Activated effector memory CD4-positive, alpha-beta T cell treated with anti-CD3 and anti-CD28 coated beads, Interleukin-2, amount 50 U/mL, for 16 hours (primary cell): ENCODE measurements at regions not wholly inside any gene's neighbourhood (a gene's known extent, or its start where the extent isn't known, plus 50 kb on each side); places are given as distances from the start of the nearest gene placed in this dataset.

Experiments
- DNase-seq: peaks from one replicate; pipeline ENCODE4 v3.0.0-alpha.2; 2020

DNA sequence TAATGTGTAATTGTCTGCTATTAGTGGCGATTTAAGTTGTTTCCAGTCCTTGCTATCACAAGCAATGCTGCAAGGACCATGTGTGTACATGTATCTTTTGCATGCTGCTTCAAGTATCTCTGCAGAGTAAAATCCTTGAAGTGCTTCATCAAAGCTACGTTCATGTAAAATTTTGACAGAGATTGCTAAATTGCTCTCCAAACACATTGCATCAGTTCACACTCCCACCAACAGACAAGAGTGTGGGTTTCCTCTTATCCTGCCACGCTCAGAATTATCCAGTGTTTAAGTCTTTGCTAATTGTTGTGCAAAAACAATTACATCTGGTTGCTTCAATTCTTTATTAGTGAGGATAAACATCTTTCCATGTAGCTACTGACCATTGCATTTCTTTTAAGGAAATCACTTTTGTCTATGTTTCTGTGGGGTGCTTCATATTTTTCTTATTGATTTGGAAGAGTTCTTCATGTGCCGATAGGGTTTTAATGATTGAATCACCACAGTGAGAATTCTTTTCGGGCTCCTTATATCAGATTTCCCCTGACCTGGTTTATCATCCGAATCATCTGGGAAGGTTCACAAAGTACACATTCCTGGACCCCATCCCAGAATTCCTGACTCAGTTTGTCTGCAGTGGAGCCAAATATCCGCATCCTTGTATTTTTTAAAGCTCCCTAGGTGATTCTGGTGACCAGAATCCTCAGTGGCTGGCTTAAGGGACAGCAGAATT, 56.3 kb upstream of the GALNT2 start:
- DNase-seq = no peak

DNA sequence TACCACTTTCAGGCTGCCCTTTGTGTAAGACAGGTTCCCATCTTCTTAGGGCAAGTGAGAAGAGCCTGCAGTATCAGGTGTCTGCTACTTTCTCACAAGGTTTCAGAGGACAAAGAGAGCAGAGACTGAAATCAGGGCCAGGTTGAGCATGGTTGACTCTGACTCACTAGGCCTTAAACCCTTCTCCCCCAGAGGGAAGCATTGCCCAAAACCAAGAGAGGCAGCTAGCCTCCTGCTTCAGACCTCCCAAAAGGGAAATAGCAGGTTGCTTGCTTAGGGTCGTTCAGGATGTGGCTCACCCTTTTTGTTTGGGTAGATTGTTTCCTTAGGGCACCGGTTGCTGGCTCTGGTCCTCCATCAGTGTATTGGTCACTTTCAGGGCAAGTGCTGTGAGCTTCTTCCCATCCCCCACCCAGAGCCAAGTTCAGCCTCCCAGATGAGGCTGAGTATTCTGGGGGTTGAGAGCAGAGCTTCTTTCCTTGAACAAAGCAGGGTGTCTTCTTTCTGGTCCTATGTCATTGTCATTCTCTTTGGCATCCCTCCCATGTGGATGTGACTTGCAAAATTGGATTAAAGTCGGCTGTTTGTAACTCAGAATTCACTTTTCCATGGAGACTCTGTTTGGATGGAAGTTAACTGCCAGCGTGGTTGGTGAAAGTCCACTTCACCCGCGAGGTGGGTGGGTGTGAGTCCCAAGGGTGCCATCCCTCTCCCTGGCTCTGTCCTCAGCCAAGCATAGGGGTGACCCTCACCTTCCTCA, 55.5 kb upstream of the GALNT2 start:
- no peak for DNase-seq

DNA sequence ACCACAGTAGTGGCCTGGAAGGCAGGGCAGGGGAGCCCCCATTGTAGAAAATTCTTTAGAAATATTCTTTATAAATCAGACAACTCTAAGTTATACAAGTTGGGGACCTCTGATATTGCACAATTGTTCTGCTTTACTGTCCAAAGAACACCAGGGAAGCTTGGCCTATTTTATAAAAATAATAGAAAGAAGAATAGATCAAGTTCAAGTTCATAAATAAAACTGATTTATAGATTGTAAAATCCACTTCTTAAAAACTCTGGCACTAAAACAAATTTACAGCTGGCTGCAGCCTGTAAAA, 55.0 kb upstream of the GALNT2 start:
- no peak for DNase-seq

DNA sequence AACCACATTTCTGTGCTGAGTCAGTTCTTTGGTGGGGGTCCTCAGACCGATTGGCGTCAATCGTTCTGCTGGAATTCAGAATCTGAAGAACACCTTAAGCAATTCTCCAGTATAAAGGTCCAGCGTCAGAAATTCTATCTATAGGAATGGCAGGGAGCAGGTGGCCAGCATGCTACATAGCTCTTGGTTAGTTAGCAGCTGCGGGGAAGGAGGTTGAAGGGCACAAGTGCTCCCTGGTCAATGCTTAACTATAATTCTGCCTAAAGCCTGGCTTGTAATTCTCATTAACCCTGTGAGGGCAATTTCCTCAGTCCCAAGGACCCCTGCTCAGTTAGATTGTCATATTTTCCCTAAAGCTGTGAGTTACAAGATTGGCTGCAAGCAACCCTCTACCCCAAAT, 54.3 kb upstream of the GALNT2 start:
- DNase-seq = no peak

DNA sequence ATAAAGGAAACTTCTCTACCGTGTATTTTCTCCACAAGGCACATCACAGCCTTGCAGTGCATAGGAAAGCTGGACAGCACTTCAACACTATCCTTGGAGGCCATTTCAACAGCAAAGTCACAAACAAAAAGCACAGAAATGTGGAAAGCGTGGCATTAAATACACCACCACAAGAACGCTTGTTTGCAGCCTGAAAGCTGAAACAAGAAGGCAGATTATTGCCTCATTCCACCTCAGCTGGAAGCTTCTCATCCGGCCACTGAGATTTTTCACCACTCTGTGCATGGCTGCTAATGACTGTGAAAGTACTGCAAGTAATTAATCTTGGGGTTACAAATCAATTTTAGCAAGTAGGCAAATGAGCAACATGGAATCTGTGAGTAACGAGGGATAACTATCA, 50.9 kb upstream of the GALNT2 start:
- DNase-seq = no peak
